Gastrocnemius medialis (tissue), 4 donors: ENCODE measurements at regions not wholly inside any gene's neighbourhood (a gene's known extent, or its start where the extent isn't known, plus 50 kb on each side); places are given as distances from the start of the nearest gene placed in this dataset.

Experiments
- POLR2A ChIP-seq, 2 donors: fragments of 450-650 bp; IDR thresholded peaks; one replicate each; pipeline ENCODE4 v1.6.1; 2017; ENCODE audit warnings: antibody characterized with exemption in 2 of 2, mild to moderate bottlenecking in 2 of 2, moderate library complexity in 2 of 2
- TF ChIP-seq, protein P1 (sequence below), 5 experiments: fragments of 450-650 bp in 3 of 5; fragments of 200-600 bp in 2 of 5; sonication (generic) in 2 of 5; IDR thresholded peaks in 4 of 5; conservative IDR thresholded peaks in 1 of 5; 1 replicate in 4 of 5; 2 replicates in 1 of 5; pipeline ENCODE4 v1.5.1; 2016 to 2019; ENCODE audit warnings: antibody characterized with exemption in 5 of 5, mild to moderate bottlenecking in 3 of 5, moderate library complexity in 3 of 5

DNA sequence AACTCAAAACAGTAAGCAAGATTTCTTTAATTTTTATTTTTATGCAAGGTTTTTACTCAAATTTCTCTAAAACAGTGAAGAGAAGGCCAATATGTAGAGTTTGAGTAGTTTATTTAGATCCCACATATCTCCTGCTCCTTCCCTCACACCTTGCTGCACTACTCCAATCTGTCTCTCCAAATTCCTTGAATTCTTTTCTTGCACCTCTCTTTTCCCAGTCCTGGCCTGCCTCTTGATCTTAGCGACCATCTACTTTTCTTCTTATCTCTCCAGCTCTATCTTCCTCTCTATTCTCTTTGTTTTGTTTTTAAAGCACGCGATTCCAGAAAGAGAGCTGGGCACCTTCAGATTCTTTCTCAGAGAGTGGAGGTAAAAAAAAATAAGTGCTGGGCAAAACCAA is 86.7 kb upstream of the KCNQ5 start:
- TF ChIP-seq, protein P1, sequence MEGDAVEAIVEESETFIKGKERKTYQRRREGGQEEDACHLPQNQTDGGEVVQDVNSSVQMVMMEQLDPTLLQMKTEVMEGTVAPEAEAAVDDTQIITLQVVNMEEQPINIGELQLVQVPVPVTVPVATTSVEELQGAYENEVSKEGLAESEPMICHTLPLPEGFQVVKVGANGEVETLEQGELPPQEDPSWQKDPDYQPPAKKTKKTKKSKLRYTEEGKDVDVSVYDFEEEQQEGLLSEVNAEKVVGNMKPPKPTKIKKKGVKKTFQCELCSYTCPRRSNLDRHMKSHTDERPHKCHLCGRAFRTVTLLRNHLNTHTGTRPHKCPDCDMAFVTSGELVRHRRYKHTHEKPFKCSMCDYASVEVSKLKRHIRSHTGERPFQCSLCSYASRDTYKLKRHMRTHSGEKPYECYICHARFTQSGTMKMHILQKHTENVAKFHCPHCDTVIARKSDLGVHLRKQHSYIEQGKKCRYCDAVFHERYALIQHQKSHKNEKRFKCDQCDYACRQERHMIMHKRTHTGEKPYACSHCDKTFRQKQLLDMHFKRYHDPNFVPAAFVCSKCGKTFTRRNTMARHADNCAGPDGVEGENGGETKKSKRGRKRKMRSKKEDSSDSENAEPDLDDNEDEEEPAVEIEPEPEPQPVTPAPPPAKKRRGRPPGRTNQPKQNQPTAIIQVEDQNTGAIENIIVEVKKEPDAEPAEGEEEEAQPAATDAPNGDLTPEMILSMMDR (IDR thresholded peaks at IDR 0.05 in 4 of 5, conservative IDR thresholded peaks at IDR 0.05 in 1 of 5): no peak
- no peak for TF ChIP-seq POLR2A (IDR thresholded peaks at IDR 0.05)
